ENCODE measurements at regions not wholly inside any gene's neighbourhood (a gene's known extent, or its start where the extent isn't known, plus 50 kb on each side); places are given as distances from the start of the nearest gene placed in this dataset.
"Not testable (repeated sequence)": the region's sequence is repeated elsewhere in the genome, so short reads cannot be mapped to it uniquely, and the experiment has no call there.

GRCh38 chr5:106290841-106291240, 1379.9 kb downstream of the EFNA5 start:
- no peak for DNase-seq

GRCh38 chr5:106288979-106289378, 1381.8 kb downstream of the EFNA5 start:
- DNase-seq = no peak

- DNase-seq = no peak
Measured at GRCh38 chr5:106277540-106278096, 1393.1 kb downstream of the EFNA5 start.

DNA sequence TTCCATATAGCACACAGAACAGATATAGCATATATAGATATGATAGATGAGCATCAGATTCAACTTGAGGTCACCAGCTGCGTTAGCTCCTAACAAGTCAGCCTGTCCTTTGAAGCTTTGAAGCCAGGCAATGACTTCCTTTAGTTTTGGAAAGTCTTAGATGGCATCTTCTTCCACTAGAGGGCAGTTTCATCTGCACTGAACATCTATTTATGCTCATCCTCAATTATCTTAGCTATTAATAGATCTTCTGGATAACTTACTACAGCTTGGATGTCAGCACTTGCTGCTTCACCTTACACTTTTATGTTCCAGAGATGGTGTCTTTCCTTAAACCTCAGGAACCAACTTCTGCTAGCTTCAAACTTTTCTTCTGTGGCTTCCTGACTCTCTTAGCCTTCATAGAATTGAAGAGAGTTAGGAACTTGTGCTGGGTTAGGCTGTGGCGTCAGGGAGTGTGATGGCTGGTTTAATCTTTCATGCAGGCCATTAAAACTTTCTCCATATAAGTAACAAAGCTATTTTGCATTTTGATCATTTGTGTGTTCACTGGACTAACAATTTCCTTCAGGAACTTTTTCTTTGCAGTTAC, 1401.4 kb downstream of the EFNA5 start:
- no peak for DNase-seq

GRCh38 chr5:106267256-106267655, 1403.5 kb downstream of the EFNA5 start:
- no peak for DNase-seq

GRCh38 chr5:106262395-106262794, 1408.3 kb downstream of the EFNA5 start:
- no peak for DNase-seq

DNA sequence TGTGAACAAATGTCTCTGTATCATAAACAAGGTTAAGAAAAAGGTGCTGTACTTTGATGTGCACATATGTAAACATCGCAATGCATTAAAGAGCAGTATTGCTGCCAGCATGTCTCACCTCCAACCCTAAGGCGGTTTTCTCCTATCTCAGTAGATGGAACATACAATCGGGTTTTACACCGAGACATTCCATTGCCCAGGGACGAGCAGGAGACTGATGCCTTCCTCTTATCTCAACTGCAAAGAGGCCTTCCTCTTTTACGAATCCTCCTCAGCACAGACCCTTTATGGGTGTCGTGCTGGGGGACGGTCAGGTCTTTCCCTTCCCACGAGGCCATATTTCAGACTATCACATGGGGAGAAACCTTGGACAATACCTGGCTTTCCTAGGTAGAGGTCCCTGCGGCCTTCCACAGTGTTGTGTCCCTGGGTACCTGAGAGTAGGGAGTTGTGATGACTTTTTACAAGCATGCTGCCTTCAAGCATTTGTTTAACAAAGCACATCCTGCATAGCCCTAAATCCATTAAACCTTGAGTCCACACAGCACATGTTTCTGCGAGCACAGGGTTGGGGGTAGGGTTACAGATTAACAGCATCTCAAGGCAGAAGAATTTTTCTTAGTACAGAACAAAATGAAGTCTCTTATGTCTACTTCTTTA, 1411.2 kb downstream of the EFNA5 start:
- not testable (repeated sequence) for DNase-seq

DNA sequence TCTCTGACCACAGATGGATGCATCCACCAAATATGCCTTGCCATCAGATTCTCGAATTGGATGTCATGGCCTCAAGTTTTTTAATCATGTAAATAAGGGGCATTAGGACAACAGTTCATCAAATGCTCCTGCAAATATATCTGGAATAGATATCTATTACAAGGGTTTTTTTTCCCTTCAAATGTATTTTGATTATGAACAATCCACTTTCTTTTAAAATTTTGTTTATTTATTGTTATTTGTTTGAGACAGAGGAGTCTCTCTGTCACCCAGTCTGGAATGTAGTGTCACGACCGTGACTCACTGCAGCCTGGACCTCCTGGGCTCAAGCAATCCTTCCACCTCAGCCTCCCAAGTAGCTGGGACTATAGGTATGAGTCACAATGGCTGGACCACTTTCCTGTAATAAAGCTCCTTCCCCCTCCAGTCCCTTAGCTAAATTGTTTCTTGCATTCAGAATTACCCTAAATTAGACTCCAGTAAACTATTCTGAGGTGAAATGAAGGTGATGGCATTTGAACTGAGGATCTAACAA, 1412.1 kb downstream of the EFNA5 start:
- no peak for DNase-seq

GRCh38 chr5:106254784-106255183, 1416.0 kb downstream of the EFNA5 start:
- no peak for DNase-seq

GRCh38 chr5:106246044-106246745, 1424.5 kb downstream of the EFNA5 start:
- DNase-seq = not testable (repeated sequence)

DNA sequence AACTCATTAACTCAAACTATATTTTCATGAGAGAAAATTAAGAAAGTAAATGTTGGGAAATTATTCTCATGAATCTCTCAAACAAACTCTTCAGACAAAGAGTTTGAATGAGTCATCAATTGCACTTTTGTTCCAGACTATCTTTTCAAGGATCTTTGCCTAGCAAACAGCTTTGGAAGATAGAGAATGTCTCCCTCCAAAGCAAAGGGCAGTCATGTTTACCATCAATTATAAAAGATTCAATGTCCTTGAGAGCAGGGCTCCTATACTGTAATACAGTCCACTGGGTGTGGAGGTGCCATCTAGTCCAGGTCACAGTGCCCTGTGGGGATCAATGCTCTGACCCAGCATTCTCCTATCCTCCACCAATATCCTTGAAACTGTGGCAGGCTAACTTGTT, 1429.3 kb downstream of the EFNA5 start:
- no peak for DNase-seq

DNA sequence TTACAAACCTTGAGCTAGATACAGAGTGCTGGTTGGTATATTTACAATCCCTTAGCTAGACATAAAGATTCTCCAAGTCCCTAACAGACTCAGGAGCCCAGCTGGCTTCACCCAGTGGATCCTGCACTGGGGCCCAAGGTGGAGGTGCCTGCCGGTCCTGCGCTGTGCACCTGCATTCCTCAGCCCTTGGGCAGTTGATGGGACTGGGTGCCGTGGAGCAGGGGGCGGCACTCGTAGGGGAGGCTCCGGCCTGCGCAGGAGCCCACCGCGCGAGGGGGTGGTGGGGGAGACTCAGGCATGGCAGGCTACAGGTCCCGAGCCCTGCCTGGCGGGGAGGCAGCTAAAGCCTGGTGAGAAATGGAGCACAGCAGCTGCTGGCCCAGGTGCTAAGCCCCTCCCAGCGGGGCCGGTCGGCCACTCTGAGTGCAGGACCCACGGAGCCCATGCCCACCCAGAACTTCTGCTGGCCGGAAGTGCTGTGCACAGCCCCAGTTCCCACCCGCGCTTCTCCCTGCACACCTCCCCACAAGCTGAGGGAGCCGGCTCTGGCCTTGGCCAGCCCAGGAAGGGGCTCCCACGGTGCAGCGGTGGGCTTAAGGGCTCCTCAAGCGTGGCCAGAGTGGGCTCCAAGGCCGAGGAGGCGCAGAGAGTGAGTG, 1464.7 kb downstream of the EFNA5 start:
- DNase-seq = no peak

DNA sequence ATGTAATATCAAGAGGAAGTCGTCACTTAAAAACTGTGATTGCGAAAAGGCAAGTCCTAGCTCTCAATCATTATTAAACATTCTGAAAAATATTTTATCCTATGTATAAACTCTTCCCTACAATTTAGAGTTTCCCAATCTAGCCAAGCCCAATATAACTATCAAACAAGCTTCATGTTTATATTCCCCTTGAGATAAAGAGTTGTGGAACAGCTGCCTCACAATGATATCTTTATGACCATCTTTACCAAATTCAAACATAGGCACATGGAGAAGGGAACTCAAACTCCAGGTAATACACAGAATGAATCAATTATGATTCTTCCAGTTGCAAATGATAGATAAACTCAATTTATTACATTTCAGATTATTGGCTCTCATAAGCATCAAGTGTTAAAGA, 1468.7 kb downstream of the EFNA5 start:
- no peak for DNase-seq

- DNase-seq = no peak
Measured at GRCh38 chr5:106200971-106201370, 1469.8 kb downstream of the EFNA5 start.

GRCh38 chr5:106195679-106196474, 1474.9 kb downstream of the EFNA5 start:
- no peak for DNase-seq

DNA sequence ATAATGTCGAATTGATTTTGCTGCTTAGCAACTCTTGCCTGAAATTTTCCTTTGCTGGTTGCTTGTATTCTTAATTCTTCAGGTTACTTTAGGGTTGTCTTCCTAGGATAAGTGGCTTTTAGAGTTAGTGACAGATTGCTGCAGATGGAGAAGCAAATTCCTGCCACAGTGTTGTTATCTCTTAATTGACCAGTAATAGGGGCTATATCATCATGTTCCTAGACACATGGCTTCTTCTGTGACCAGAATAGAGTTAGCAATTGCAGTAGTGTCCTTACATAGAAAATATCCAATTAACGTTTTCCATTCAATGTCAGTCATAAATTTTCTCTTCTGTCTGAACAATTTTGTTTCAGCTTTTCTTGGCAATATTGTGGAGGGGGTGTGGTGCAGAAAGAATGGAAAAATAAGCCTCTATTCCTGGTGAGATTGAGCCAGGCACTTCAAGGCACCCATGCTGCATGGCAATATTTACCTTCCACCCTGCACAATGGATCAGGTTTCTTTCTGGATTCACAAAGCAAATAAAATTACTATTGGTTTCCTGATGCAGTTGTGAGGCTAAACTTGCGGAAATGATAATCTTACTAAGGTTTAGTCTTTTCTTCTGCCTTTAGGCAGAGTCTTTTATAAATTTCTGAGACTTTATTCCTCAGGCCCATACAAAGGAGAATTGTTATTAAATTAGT, 1481.5 kb downstream of the EFNA5 start:
- no peak for DNase-seq

DNA sequence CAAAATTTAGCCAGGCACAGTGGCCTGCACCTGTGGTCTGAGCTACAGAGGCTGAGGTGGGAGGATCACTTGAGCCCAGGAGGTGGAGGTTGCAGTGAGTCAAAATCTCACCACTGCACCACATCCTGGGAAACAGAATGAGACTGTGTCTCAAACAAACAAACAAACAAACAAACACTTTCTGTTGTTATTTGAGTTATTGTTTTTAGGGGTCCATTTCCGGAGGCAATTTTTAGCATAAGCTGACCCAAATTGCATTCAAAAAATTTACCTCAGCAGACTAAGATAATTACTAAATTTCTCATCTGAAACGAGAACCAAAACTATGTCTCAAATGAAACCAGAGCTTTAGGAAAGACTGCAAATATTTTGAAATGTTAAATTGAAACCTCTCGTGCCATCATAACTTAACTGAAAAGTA, 1485.1 kb downstream of the EFNA5 start:
- DNase-seq = no peak

GRCh38 chr5:106174903-106175302, 1495.8 kb downstream of the EFNA5 start:
- DNase-seq = no peak

GRCh38 chr5:106172681-106173532, 1497.8 kb downstream of the EFNA5 start:
- DNase-seq = no peak

GRCh38 chr5:106171708-106172107, 1499.0 kb downstream of the EFNA5 start:
- DNase-seq = no peak

GRCh38 chr5:106171132-106171531, 1499.6 kb downstream of the EFNA5 start:
- DNase-seq = no peak
